ENCODE measurements at regions not wholly inside any gene's neighbourhood (a gene's known extent, or its start where the extent isn't known, plus 50 kb on each side); places are given as distances from the start of the nearest gene placed in this dataset.

DNA sequence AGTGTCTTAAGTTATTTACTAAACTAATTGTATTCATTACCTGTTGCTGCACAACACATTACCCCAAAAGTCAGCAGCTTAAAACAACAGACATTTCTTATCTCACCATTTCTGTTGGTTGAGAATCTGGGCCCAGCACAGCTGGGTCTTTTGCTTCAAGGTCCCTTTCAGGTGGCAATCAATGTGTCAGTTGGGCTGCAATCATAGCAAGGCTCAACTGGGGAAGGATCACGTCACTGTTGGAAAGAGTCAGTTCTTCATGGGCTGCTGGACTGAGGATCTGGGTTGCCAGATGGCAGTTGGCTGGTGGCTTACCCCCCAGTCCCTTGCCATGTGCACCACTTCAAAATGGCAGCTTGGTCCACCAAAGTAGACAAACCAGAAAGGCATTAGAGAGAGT, 261.2 kb downstream of the SUCLG1 start:
- intact Hi-C loops (cut with DNase I): no loop called here
- DNase-seq: no peak
- H3K9me3 ChIP-seq: no peaks in the 10 kb centered on the region
- H3K4me1 ChIP-seq: no peaks in the 10 kb centered on the region
- no peaks in the 10 kb centered on the region for H3K36me3 ChIP-seq
- no peak overlapping the region for H3K4me3 ChIP-seq
- no peaks in the 10 kb centered on the region for H3K27me3 ChIP-seq
- ATAC-seq: no peak
- no peak overlapping the region for H3K27ac ChIP-seq
- TF ChIP-seq, protein P1, sequence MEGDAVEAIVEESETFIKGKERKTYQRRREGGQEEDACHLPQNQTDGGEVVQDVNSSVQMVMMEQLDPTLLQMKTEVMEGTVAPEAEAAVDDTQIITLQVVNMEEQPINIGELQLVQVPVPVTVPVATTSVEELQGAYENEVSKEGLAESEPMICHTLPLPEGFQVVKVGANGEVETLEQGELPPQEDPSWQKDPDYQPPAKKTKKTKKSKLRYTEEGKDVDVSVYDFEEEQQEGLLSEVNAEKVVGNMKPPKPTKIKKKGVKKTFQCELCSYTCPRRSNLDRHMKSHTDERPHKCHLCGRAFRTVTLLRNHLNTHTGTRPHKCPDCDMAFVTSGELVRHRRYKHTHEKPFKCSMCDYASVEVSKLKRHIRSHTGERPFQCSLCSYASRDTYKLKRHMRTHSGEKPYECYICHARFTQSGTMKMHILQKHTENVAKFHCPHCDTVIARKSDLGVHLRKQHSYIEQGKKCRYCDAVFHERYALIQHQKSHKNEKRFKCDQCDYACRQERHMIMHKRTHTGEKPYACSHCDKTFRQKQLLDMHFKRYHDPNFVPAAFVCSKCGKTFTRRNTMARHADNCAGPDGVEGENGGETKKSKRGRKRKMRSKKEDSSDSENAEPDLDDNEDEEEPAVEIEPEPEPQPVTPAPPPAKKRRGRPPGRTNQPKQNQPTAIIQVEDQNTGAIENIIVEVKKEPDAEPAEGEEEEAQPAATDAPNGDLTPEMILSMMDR (IDR thresholded peaks at IDR 0.05): no peak

DNA sequence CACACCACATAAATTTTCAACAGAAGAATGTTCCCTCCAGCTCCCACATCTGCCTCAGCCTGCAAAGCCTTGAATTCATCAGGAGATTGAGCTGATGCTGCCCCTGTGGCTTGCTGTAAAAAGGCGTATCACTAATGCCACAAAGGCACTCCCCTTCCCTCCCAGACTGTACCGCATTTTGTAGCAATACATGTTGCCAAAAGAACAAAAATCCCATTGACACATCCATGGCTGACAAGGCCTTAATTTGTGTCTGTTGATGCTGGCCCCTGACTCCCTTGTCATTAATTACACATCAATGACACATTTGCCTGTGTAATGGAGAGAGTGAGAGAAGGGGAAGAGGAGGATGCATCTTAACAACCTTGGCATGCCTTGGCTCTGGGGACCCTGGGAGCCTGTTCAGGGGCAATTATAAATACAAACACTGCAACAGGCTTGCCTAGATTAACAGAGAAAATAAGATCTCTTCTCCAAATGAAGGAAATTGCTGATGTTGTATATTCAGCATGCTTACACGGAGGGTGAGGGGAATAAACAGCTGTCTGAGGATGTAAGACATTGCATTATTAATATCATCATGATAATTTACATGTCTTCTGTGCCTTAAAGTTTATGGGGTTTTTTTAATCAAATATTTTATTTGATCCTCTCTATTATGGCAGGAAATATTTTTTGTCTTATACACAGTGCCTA, 264.0 kb downstream of the SUCLG1 start:
- no peaks in the 10 kb centered on the region for H3K9me3 ChIP-seq

DNA sequence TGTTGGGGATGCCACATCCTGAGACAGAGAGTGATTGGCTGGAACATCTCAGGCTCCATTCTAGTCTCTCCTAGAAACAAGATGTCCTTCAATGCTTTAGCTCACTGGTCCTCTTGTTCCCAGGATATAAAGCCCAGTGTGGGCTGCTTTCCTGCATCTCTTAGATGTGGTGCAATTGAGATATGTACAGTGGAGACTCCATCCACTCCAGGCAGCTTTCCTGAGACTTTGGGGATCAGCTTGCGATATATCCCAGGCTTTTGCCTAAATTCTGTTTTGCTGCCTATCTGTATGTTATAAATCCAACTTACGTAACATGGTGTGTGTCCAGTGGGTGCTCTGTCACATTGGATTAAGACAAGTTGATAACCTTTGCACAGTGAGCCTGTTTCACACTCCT, 264.9 kb downstream of the SUCLG1 start:
- no peak overlapping the region for H3K4me3 ChIP-seq
- H3K27ac ChIP-seq: no peak overlapping the region
- DNase-seq (no peak), ATAC-seq (no peak)
- intact Hi-C loops (cut with DNase I): no loop called here
- TF ChIP-seq, protein P1 (IDR thresholded peaks at IDR 0.05): no peak
- H3K36me3 ChIP-seq: no peaks in the 10 kb centered on the region
- no peaks in the 10 kb centered on the region for H3K27me3 ChIP-seq
- no peaks in the 10 kb centered on the region for H3K9me3 ChIP-seq
- H3K4me1 ChIP-seq: no peaks in the 10 kb centered on the region

More for the DNA sequence above, 264.0 kb downstream of the SUCLG1 start:
- no peak overlapping the region for H3K4me3 ChIP-seq
- H3K36me3 ChIP-seq: no peaks in the 10 kb centered on the region
- peak in 1 of 4 donors; percentile 3 for DNase-seq
- H3K27ac ChIP-seq: no peak overlapping the region
- TF ChIP-seq, protein P1 (IDR thresholded peaks at IDR 0.05): no peak
- H3K4me1 ChIP-seq: no peaks in the 10 kb centered on the region
- no peak for ATAC-seq
- no peaks in the 10 kb centered on the region for H3K27me3 ChIP-seq
- intact Hi-C loops (cut with DNase I): no loop called here

DNA sequence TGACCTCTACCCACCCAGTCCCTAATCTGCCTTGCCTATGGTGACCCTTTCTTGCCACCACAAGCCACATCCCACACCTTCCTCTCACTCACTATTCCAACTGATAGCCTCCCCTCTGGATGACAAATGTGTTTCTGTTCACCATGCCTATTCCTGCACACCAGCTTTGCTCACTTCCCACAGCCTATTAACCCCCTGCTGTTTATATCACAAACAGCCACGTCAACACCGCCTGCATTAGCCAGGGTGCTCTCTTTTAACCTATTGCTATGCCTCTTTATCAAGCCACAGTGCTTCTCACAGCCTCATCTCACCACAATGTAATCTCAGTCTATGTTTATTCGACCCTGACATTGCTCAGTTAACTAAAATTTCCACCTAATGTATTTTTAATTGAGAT, 271.8 kb downstream of the SUCLG1 start:
- DNase-seq (no peak), ATAC-seq (no peak)
- Histone ChIP-seq H3K4me1 (no peaks in the 10 kb centered on the region), H3K27ac (no peak overlapping the region), H3K27me3 (no peaks in the 10 kb centered on the region), H3K9me3 (no peaks in the 10 kb centered on the region), H3K4me3 (no peak overlapping the region), H3K36me3 (no peaks in the 10 kb centered on the region)
- intact Hi-C loops (cut with DNase I): no loop called here
- TF ChIP-seq, protein P1 (IDR thresholded peaks at IDR 0.05): no peak

DNA sequence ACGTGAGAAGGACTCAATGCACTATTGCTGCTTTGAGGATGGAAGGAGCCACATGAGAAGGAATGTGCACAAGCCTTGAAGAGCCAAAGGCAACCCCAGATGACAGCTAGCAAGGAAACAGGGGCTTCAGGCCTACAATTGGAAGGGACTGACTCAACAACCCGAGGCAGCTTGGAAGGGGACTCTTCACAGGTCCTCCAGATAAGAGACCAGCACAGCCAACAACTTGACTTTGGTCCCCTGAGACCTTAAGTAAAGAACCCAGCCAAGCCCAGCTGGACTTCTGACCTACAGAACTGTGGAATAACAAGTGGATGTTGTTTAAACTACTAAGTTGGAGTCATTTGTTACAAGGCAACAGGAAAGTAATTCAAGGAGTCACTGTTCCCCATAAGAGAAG, 277.2 kb downstream of the SUCLG1 start:
- DNase-seq (no peak), ATAC-seq (no peak)
- intact Hi-C loops (cut with DNase I): no loop called here
- TF ChIP-seq, protein P1 (IDR thresholded peaks at IDR 0.05): no peak
- Histone ChIP-seq H3K27me3 (no peaks in the 10 kb centered on the region), H3K9me3 (no peaks in the 10 kb centered on the region), H3K27ac (no peak overlapping the region), H3K36me3 (no peaks in the 10 kb centered on the region), H3K4me1 (no peaks in the 10 kb centered on the region), H3K4me3 (no peak overlapping the region)

Measured in left lung (tissue), 4 donors.